Glomerular visceral epithelial cell (primary cell): ENCODE measurements at regions not wholly inside any gene's neighbourhood (a gene's known extent, or its start where the extent isn't known, plus 50 kb on each side); places are given as distances from the start of the nearest gene placed in this dataset.

ENCODE experiments used
- DNase-seq: peaks from one replicate; pipeline ENCODE4 v3.0.0-alpha.2; 2016; ENCODE audit errors: extremely low spot score

GRCh38 chr10:107616463-107617410 lies 452.2 kb upstream of the SORCS1 start:
- DNase-seq, result no peak

DNA sequence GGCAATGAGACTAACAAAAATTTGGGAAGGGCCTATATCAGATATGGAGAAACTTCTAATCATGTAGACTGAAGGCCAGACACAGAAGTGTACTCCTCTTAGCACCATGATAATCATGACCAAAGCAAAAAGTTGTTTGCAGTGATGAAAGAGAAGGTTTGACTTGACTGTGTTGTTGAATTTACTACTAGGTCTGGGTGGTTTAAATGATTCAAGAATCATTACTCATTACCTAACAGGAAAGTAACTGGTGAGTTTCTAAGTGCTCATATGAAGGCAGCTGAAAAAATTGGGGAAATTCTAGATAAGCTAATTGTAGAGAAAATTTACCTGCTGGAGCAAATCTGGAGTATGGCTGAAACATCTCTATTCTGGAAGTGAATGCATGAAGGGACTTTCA lies 451.5 kb upstream of the SORCS1 start:
- no peak for DNase-seq

DNA sequence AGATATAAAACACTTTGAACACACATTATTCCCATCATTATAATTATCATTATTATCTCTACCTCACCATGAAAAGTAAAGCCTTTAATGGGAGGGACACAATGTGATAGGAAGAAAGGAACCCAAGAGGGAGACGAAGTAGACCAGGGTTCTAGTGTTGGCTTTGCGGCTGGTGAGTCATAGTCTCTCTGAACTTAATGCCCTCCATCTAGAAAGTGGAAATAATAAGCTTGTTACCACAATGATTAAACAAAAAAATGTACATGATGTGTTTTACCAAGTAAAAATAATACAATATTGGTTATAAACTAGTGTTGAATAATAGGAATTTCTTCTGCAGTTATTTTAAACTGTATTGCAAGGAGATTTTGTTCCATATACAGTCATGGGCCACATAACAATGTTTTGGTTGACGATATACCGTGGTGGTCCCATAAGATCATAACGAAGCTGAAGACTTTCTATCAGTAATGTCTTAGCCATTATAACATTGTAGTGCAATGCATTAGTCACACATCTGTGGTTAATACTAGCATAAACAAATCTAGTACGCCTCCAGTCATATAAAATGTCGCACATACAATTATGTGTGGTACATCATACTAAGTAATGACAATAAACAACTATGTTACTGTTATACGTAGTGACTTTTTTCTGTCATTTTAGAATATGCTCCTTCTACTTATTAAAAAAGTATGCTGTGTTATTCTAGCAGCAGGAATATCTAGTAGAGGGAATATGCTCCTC lies 450.6 kb upstream of the SORCS1 start:
- DNase-seq, result no peak

- no peak for DNase-seq
Observed at GRCh38 chr10:107611115-107611514, 446.6 kb upstream of the SORCS1 start.

- no peak for DNase-seq
Observed at GRCh38 chr10:107589081-107589480, 424.6 kb upstream of the SORCS1 start.

GRCh38 chr10:107585630-107586029 lies 421.1 kb upstream of the SORCS1 start:
- DNase-seq, result no peak

DNA sequence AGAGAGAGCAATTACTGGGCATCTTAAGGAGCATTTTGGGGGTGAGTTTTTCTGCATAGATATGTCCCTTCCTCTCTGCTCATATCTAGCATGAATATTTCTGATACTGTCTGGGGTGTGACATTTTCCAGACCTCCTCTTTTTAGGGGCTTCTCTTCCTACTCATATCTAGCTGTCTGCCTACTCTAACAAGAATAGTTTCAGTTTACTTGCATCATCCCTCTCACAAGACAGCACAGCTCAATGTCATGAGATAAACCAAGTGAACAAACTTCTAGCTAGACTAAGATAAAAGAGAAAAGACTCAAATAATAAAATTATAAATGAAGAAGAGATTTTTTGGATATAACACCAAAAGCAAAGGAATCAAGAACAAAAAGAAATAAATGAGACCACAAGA lies 419.5 kb upstream of the SORCS1 start:
- DNase-seq, result no peak

DNA sequence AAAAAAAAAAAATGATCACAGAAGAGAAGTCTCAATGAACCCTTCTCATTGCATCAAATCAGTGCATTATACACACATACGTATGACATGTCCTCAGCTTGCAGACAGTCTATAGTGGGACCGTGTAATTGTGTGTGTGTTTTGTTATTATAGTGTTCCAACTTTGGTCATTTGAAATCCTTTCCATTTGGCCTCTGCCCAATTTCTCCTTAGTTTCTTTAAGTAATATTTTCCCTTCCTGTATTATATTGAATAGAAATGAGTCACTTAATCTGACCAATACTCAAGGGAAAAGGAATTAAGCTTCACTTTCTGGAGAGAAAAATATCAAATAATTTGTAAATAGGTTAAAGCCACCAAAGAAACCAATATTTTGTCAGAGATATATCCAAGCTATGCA lies 415.5 kb upstream of the SORCS1 start:
- DNase-seq, result no peak

GRCh38 chr10:107577221-107577620 lies 412.7 kb upstream of the SORCS1 start:
- DNase-seq, result no peak

DNA sequence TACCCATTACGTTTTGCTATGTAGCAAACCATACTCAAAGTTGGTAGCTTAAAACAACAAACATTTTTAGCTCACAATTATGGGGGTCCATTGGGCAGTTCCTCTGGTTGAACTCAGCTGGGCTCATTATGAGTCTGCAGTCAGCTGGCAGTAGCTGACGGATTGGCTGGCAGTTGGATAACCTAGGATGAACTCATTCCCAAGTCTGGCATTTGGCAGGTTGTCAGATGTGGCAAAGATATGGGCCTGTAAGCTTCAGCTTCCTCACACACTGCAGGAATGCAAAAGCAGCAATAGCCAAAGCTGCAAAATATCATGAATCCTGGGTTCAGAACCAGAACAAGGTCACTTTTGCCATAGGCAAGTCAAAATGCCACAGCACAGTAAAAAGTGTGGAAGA lies 412.2 kb upstream of the SORCS1 start:
- DNase-seq, result peak; percentile 5

DNA sequence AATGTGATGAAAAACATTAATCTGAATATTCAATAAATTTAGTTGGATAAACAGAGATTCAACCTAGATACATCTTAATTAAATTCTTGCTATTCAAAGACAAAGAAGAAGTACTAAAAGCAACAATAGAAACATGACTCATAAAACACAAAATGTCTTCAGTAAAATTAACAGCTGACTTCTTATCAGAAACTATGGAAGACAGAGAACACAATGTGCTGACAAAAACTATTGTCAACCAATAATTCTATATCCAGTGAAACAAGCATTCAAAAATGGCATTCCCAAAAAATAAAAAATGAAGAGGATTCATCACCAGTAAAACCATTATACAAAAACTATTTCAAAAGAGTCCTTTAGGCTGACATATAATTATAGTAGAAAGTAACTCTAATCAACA lies 400.5 kb upstream of the SORCS1 start:
- no peak for DNase-seq

DNA sequence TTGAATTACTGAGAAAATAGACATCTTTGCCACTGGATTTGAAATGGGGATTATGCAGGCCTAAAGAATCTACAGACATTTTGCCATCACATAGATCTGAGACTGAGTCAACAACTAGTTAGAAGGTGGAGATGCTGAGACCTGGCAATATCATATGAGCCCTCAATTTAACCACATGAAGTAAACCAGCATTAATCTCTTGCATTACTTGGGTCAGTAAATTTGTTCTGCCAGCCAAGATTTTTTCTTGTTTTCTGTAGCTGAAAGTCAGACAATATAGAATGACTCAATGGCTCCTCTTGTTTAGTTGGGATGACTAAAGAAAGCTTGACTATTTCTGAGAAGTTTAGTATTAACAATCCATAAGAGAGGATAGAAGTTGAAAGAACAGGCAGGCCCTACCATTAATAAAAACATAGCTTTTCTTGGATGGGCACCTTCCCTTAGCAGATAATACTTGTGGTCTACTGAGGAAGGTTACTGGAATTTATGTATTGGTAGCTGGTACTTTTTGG lies 396.7 kb upstream of the SORCS1 start:
- DNase-seq, result peak; percentile 1

DNA sequence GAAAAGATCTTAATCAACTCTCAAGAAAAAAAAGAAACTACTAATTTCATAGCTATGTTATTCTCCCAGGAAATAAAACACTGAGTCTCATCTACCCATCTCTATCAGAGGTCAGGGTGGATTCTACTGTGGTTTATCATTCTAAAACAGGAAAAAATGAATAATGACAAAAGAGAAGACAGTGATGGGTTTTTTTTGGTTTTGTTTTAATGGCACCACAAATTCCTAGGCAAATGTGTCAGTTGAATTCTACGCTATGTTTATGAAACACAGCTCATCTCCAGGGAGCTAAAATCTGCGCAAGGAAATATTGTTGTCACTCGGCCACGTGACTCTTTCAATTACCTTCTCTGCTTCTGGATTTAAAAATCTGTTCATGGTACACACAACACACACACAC lies 393.4 kb upstream of the SORCS1 start:
- DNase-seq, result no peak

- no peak for DNase-seq
Observed at GRCh38 chr10:107554333-107554732, 389.8 kb upstream of the SORCS1 start.

DNA sequence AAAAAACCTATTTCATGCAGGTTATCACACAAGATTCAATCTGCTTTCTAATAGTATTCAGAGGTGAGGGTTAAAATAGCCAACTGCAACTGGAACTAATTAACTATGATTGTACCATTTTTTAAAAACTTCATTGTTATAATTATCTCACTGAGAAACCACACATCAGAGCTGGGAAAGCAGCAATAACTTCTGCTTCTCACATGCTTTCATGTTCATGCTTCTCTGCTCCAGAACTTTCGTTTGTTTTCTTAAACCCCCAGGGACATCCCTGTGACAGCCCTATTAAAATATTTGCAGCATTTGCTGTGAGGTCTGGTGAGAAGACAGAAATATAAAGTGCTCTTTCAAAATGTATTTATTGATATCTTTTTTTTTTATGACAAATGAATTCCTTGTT lies 389.0 kb upstream of the SORCS1 start:
- peak; percentile 47 for DNase-seq

GRCh38 chr10:107552963-107553362 lies 388.5 kb upstream of the SORCS1 start:
- DNase-seq, result no peak

GRCh38 chr10:107548301-107548700 lies 383.8 kb upstream of the SORCS1 start:
- DNase-seq, result no peak

DNA sequence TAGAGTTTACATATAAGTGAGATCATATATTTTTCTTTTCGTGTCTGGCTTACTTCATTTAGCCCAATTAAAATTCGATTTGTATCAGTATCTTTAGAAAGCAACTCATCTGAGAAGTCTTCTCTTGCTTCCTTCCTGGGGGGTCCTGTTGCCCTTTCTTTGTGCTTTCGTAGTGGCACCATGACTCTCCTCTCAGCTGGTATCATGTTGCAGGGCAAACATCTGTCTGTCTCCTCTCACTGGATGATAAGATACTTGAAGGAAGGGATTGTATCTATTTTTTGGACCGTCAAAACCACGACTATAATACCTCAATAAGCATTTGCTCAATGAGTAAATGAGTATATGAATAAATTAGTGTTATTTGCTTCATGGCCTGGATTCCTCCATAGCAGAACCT lies 382.5 kb upstream of the SORCS1 start:
- DNase-seq, result no peak

GRCh38 chr10:107546284-107546683 lies 381.8 kb upstream of the SORCS1 start:
- peak; percentile 26 for DNase-seq

DNA sequence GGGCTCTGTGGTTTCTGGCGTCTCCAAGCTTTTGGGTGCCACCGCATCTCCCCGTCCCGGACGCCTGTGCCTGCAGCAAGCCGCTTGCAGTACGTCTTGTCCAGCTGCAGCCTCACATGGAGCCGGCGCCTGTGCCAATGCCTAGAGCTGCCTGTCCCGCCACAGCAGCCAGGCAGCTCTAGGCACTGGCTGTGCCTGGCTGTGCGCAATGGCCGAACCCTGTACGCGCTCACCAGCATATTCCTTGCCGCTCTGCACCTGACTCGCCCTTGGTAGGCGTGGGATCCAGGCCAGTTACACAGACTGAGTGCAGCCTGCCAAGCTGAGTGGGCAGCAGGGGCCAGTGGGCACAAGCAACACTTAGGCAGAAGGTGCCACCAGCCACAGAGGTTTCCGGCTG lies 381.2 kb upstream of the SORCS1 start:
- no peak for DNase-seq

DNA sequence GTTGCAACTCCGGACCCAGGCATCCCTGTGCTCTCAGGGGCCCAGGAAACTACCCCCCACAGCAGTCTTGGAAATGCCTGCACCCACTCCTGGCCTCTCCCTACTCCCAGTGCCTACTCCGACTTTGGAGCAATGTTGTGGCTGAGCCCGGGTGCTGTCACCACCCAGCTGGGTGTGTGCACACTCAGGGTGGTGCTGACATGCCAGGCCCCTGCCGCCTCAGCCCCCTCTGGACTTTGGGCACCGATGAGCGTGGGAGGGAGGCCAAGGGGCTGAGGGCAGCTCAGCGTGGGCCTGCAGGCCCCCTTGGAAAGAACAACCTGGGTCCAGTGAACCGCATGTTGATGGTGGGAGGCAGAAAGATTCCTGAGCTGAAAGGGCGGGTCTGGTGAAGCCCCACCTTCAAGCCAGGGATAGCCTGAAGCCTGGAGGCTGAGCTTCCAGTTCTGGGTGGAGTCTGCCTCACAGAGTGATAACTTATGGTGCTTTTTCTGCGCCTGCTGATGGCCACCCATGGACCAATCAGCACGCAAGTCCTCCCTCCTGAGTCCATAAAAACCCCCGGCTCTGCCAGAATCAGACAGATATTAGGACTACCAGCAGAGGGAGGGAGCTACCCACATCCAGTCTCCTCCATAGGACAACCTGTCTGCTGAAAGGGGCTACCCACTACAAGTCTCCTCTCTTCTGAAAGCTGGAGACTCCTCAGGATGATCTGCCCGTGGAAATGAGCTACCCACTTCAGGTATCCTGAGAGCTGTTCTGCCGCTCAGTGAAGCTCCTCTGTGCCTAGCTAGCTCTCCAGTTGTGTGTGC lies 380.4 kb upstream of the SORCS1 start:
- no peak for DNase-seq

- no peak for DNase-seq
Observed at GRCh38 chr10:107542607-107543006, 378.1 kb upstream of the SORCS1 start.
